H1 (cell line): ENCODE measurements at regions not wholly inside any gene's neighbourhood (a gene's known extent, or its start where the extent isn't known, plus 50 kb on each side); places are given as distances from the start of the nearest gene placed in this dataset.

ENCODE experiments used
- ATF2 ChIP-seq: IDR thresholded peaks from 2 replicates; pipeline ENCODE4 v1.6.1; 2012; ENCODE audit warnings: low read length, inconsistent platforms
- JUN ChIP-seq: IDR thresholded peaks from 2 replicates; pipeline ENCODE4 v1.6.1; 2011; ENCODE audit warnings: low read depth, mild to moderate bottlenecking, improper control_type of control experiment, low read length
- KDM1A ChIP-seq: fragments of 200-600, 300-600 bp; sonication (generic); IDR thresholded peaks from 2 replicates; pipeline ENCODE4 v1.7.1; 2016; ENCODE audit warnings: mild to moderate bottlenecking, low read length, borderline replicate concordance
- POLR2A ChIP-seq, 2 experiments: IDR thresholded peaks; 1 replicate in 1 of 2; 2 replicates in 1 of 2; pipeline ENCODE4 v1.6.1; 2011; ENCODE audit warnings: low read depth in 2 of 2, low read length in 2 of 2, mild to moderate bottlenecking in 2 of 2; ENCODE audit errors: control extremely low read depth in 1 of 2
- YY1 ChIP-seq: IDR thresholded peaks from 2 replicates; pipeline ENCODE4 v1.6.1; 2011; ENCODE audit warnings: low read depth, mild to moderate bottlenecking, low read length

- TF ChIP-seq ATF2 (no peak), POLR2A (IDR thresholded peaks at IDR 0.05; ENCODE audit: control extremely low read depth in 1 of 2, low read depth in 2 of 2, low read length in 2 of 2) (no peak), YY1 (no peak), KDM1A (no peak), JUN (no peak)
Observed at GRCh38 chr16:87058728-87059250, 258.4 kb downstream of the C16orf95 start (continued).
